Right lobe of liver (tissue), 6 donors: ENCODE measurements at regions not wholly inside any gene's neighbourhood (a gene's known extent, or its start where the extent isn't known, plus 50 kb on each side); places are given as distances from the start of the nearest gene placed in this dataset.

Source experiments
- ATAC-seq, 4 donors: fragments of 200-7000 bp; cut with Tn5 transposase; one replicate each; pipeline ENCODE4 v1.9.1; 2020; ENCODE audit warnings: mild to moderate bottlenecking in 4 of 4, moderate library complexity in 4 of 4
- DNase-seq, 3 donors: peaks; one replicate each; pipeline ENCODE4 v3.0.0-alpha.2; 2020
- H3K27ac ChIP-seq, 3 donors: fragments of 200-600 bp; one replicate each; pipeline ENCODE4 v1.8.0; 2022
- H3K27me3 ChIP-seq, 2 donors: fragments of 200-600 bp; one replicate each; pipeline ENCODE4 v1.8.0; 2022
- H3K36me3 ChIP-seq, 4 donors: fragments of 200-600 bp; sonication (generic) in 1 of 4; one replicate each; pipeline versions ENCODE4 v1.5.1 to v1.8.0; 2017 to 2022; ENCODE audit warnings: control low read depth in 1 of 4
- H3K4me1 ChIP-seq, 4 donors: fragments of 200-600 bp; sonication (generic) in 1 of 4; one replicate each; pipeline versions ENCODE4 v1.5.1 to v1.8.0; 2017 to 2022; ENCODE audit warnings: control low read depth in 1 of 4
- H3K4me3 ChIP-seq, 3 donors: fragments of 200-600 bp; one replicate each; pipeline ENCODE4 v1.8.0; 2022
- H3K9me3 ChIP-seq, 4 donors: fragments of 200-600 bp; sonication (generic) in 1 of 4; one replicate each; pipeline versions ENCODE4 v1.5.1 to v1.8.0; 2017 to 2022; ENCODE audit warnings: control low read depth in 1 of 4
- CTCF ChIP-seq, 4 donors: fragments of 200-600 bp in 3 of 4; fragments of 450-650 bp in 1 of 4; IDR thresholded peaks; one replicate each; pipeline versions ENCODE4 v1.5.1 to v1.8.0; 2016 to 2022; ENCODE audit warnings: antibody characterized with exemption in 4 of 4, mild to moderate bottlenecking in 2 of 4
- POLR2A ChIP-seq: fragments of 450-650 bp; IDR thresholded peaks from one replicate; pipeline ENCODE4 v1.6.1; 2017; ENCODE audit warnings: antibody characterized with exemption, mild to moderate bottlenecking
- WGBS: methylation state at CpG from one replicate; pipeline ENCODE4 v1.1.6; 2018; ENCODE audit warnings: low coverage, low lambda C conversion rate; ENCODE audit not compliant: insufficient coverage; ENCODE audit errors: missing lambda C conversion rate; 5-methylcytosine and 5-hydroxymethylcytosine counted together
- intact Hi-C, 2 donors: fragments of 100-400 bp; cut with DNase I; formaldehyde crosslinking; loops; one replicate each; pipeline versions ENCODE4 v1.11.2 to v1.14.1; 2022
- donor health status: DM: no; HTN: yes; CAD: no.
- donor health status: DM: no; HTN: no; CAD: no.
- donor health status: DM: no; HTN: no; CAD: no.
- donor health status: DM: no; HTN: yes; CAD: no.
- donor health status: DM: no; HTN: yes; CAD: no.

GRCh38 chr6:14863902-14864850 is 381.7 kb upstream of the JARID2 start:
- H3K9me3 ChIP-seq: no peaks in the 10 kb centered on the region
- TF ChIP-seq POLR2A (no peak), CTCF (IDR thresholded peaks at IDR 0.05) (no peak)
- H3K4me1 ChIP-seq: no peaks in the 10 kb centered on the region
- WGBS: 51% methylated on average over 13 of the region's 14 CpGs
- ATAC-seq (peak in 1 of 4 donors; percentile 21), DNase-seq (no peak)
- no peaks in the 10 kb centered on the region for H3K27me3 ChIP-seq
- H3K27ac ChIP-seq: no peak overlapping the region
- H3K36me3 ChIP-seq: no peaks in the 10 kb centered on the region
- H3K4me3 ChIP-seq: no peak overlapping the region
- intact Hi-C loops: no loop called here

GRCh38 chr6:14865531-14866100 is 380.3 kb upstream of the JARID2 start:
- intact Hi-C loops: no loop called here
- peak; percentile 18 to 50 (median 35) for ATAC-seq
- 53% methylated on average over 5 of the region's 5 CpGs for WGBS
- Histone ChIP-seq H3K9me3 (no peaks in the 10 kb centered on the region), H3K27ac (no peak overlapping the region), H3K27me3 (no peaks in the 10 kb centered on the region), H3K4me1 (no peaks in the 10 kb centered on the region), H3K4me3 (no peak overlapping the region), H3K36me3 (no peaks in the 10 kb centered on the region)
- no peak for DNase-seq
- TF ChIP-seq CTCF (IDR thresholded peaks at IDR 0.05): no peak
- TF ChIP-seq POLR2A: no peak

- Histone ChIP-seq H3K4me1 (no peaks in the 10 kb centered on the region), H3K4me3 (no peak overlapping the region), H3K27ac (no peak overlapping the region), H3K36me3 (no peaks in the 10 kb centered on the region), H3K27me3 (no peaks in the 10 kb centered on the region), H3K9me3 (no peaks in the 10 kb centered on the region)
- 50% methylated on average over 1 of the region's 1 CpG for WGBS
- DNase-seq (no peak), ATAC-seq (no peak)
- TF ChIP-seq CTCF (IDR thresholded peaks at IDR 0.05): no peak
- no peak for TF ChIP-seq POLR2A
- intact Hi-C loops: no loop called here
These were observed 378.1 kb upstream of the JARID2 start for GRCh38 chr6:14867802-14868201.

- Histone ChIP-seq H3K27ac (no peak overlapping the region), H3K4me3 (no peak overlapping the region), H3K27me3 (no peaks in the 10 kb centered on the region), H3K4me1 (no peaks in the 10 kb centered on the region), H3K36me3 (no peaks in the 10 kb centered on the region), H3K9me3 (no peaks in the 10 kb centered on the region)
- DNase-seq (no peak), ATAC-seq (no peak)
- intact Hi-C loops: no loop called here
- TF ChIP-seq POLR2A (no peak), CTCF (IDR thresholded peaks at IDR 0.05) (no peak)
- WGBS: 94% methylated on average over 5 of the region's 5 CpGs
These were observed 374.6 kb upstream of the JARID2 start for GRCh38 chr6:14871221-14871620.
